ENCODE measurements at regions not wholly inside any gene's neighbourhood (a gene's known extent, or its start where the extent isn't known, plus 50 kb on each side); places are given as distances from the start of the nearest gene placed in this dataset.

DNA sequence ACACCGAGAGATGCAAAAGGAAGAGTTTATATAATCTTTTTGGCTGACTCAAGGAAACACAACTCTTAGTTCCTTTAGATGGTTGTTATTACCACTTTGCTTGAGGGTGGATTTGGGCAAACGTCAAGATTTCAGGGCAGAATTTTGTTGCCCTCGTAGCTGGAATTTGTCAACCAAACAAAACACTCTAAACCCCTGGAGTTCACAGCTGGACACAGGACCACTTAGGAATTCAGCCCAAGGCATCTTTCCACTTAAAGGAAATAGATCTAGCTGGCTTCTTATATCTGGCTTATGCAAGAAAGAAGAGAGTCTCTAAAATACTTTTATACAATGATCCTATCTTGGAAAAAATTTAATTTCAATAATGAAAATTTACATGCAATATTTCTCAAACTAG lies 237.8 kb upstream of the LRIG3 start:
- Histone ChIP-seq H3K4me3 (ENCODE audit: low read depth, low read length, poor library complexity, severe bottlenecking) (no peak overlapping the region), H3K79me2 (ENCODE audit: insufficient read depth, low read length) (no peaks in the 10 kb centered on the region), H3K9me2 (ENCODE audit: low read depth, low read length) (no peaks in the 10 kb centered on the region), H3F3A (ENCODE audit: insufficient read depth, low read length) (no peaks in the 10 kb centered on the region), H3K4me2 (ENCODE audit: low read length) (no peak overlapping the region), H3K9ac (ENCODE audit: low read length) (no peak overlapping the region), H3K27ac (ENCODE audit: low read depth, low read length, poor library complexity, severe bottlenecking) (no peak overlapping the region), H4K20me1 (ENCODE audit: insufficient read depth, low read length) (no peaks in the 10 kb centered on the region), H3K27me3 (ENCODE audit: insufficient read depth, low read length) (no peaks in the 10 kb centered on the region), H3K9me3 (ENCODE audit: low read length) (no peaks in the 10 kb centered on the region), H2AFZ (ENCODE audit: low read length) (no peak overlapping the region), H3K36me3 (ENCODE audit: insufficient read depth, low read length) (no peaks in the 10 kb centered on the region), H3K4me1 (ENCODE audit: insufficient read depth, low read length, severe bottlenecking) (no peaks in the 10 kb centered on the region)
- TF ChIP-seq, protein P1, sequence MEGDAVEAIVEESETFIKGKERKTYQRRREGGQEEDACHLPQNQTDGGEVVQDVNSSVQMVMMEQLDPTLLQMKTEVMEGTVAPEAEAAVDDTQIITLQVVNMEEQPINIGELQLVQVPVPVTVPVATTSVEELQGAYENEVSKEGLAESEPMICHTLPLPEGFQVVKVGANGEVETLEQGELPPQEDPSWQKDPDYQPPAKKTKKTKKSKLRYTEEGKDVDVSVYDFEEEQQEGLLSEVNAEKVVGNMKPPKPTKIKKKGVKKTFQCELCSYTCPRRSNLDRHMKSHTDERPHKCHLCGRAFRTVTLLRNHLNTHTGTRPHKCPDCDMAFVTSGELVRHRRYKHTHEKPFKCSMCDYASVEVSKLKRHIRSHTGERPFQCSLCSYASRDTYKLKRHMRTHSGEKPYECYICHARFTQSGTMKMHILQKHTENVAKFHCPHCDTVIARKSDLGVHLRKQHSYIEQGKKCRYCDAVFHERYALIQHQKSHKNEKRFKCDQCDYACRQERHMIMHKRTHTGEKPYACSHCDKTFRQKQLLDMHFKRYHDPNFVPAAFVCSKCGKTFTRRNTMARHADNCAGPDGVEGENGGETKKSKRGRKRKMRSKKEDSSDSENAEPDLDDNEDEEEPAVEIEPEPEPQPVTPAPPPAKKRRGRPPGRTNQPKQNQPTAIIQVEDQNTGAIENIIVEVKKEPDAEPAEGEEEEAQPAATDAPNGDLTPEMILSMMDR (IDR thresholded peaks at IDR 0.05; ENCODE audit: low read length), result no peak
- TF ChIP-seq EZH2 (IDR thresholded peaks at IDR 0.05; ENCODE audit: borderline replicate concordance, low read length), result no peak

DNA sequence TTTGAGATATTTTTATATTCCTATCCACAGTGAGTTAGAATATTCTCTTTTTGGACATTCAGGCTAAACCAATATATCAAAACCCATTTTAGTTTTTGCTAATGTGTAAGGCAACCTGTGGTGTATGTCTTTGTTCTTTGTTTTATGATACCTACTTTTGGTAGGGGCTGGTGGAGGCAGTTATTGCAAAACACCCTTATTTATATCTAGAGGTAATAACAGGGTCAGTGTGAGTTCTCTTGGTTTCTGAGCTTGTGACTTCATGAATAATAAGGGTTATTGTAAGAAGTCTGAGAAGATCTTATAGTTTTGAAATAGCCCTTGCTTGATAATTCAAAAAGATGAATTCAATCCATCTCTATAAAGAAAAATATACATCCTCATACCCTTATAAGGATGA lies 235.1 kb upstream of the LRIG3 start:
- Histone ChIP-seq H3K27me3 (ENCODE audit: insufficient read depth, low read length) (no peaks in the 10 kb centered on the region), H3F3A (ENCODE audit: insufficient read depth, low read length) (no peaks in the 10 kb centered on the region), H3K9me2 (ENCODE audit: low read depth, low read length) (no peaks in the 10 kb centered on the region), H3K36me3 (ENCODE audit: insufficient read depth, low read length) (no peaks in the 10 kb centered on the region), H3K4me3 (ENCODE audit: low read depth, low read length, poor library complexity, severe bottlenecking) (no peak overlapping the region), H4K20me1 (ENCODE audit: insufficient read depth, low read length) (no peaks in the 10 kb centered on the region), H3K4me1 (ENCODE audit: insufficient read depth, low read length, severe bottlenecking) (no peaks in the 10 kb centered on the region), H3K9me3 (ENCODE audit: low read length) (no peaks in the 10 kb centered on the region), H3K4me2 (ENCODE audit: low read length) (no peak overlapping the region), H3K27ac (ENCODE audit: low read depth, low read length, poor library complexity, severe bottlenecking) (no peak overlapping the region), H2AFZ (ENCODE audit: low read length) (no peak overlapping the region), H3K9ac (ENCODE audit: low read length) (no peak overlapping the region), H3K79me2 (ENCODE audit: insufficient read depth, low read length) (no peaks in the 10 kb centered on the region)
- TF ChIP-seq, protein P1 (IDR thresholded peaks at IDR 0.05; ENCODE audit: low read length), result no peak
- TF ChIP-seq EZH2 (IDR thresholded peaks at IDR 0.05; ENCODE audit: borderline replicate concordance, low read length), result no peak

DNA sequence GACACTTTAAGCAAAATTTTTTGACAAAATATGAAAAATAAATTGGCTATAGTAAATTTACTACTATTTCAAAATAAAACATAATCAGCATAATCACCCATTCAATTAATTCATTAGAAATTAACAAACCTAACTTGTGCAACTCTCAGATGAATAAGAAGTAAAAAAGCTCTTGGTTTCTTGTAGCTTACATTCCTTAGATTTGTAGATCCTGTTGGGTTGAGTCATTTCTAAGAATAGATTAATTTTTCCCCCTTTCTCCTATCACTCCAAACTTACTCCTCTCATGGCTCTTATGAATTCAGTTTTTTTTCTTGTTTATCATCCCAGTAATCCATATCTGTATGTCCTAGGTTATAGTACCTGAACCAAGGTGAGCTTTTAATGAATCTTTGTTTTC lies 230.9 kb upstream of the LRIG3 start:
- no peaks in the 10 kb centered on the region for H3K9me2 ChIP-seq (ENCODE audit: low read depth, low read length)
- no peak for TF ChIP-seq EZH2 (IDR thresholded peaks at IDR 0.05; ENCODE audit: borderline replicate concordance, low read length)
- TF ChIP-seq, protein P1 (IDR thresholded peaks at IDR 0.05; ENCODE audit: low read length), result no peak
- H3K9me3 ChIP-seq (ENCODE audit: low read length), result no peaks in the 10 kb centered on the region
- H3K79me2 ChIP-seq (ENCODE audit: insufficient read depth, low read length), result no peaks in the 10 kb centered on the region
- H3K36me3 ChIP-seq (ENCODE audit: insufficient read depth, low read length), result no peaks in the 10 kb centered on the region
- H4K20me1 ChIP-seq (ENCODE audit: insufficient read depth, low read length), result no peaks in the 10 kb centered on the region
- H3K27me3 ChIP-seq (ENCODE audit: insufficient read depth, low read length), result no peaks in the 10 kb centered on the region
- H3K4me3 ChIP-seq (ENCODE audit: low read depth, low read length, poor library complexity, severe bottlenecking), result no peak overlapping the region
- no peak overlapping the region for H2AFZ ChIP-seq (ENCODE audit: low read length)
- no peak overlapping the region for H3K4me2 ChIP-seq (ENCODE audit: low read length)
- no peak overlapping the region for H3K9ac ChIP-seq (ENCODE audit: low read length)
- H3F3A ChIP-seq (ENCODE audit: insufficient read depth, low read length), result no peaks in the 10 kb centered on the region
- H3K27ac ChIP-seq (ENCODE audit: low read depth, low read length, poor library complexity, severe bottlenecking), result no peak overlapping the region
- no peaks in the 10 kb centered on the region for H3K4me1 ChIP-seq (ENCODE audit: insufficient read depth, low read length, severe bottlenecking)

Data from OCI-LY1 (cell line).